HG03521 (cell line): ENCODE measurements at regions not wholly inside any gene's neighbourhood (a gene's known extent, or its start where the extent isn't known, plus 50 kb on each side); places are given as distances from the start of the nearest gene placed in this dataset.
A peak's percentile ranks its signal among the peaks of the same experiment; 100 is the strongest.

Experiments used
- ATAC-seq: cut with Tn5 transposase; IDR thresholded peaks from one replicate; pipeline ENCODE4 v1.9.1; 2021; ENCODE audit warnings: mild to moderate bottlenecking, moderate library complexity; ENCODE audit not compliant: unreplicated experiment

- ATAC-seq: peak; percentile 82
These were observed 491.0 kb downstream of the FGF9 start for GRCh38 chr13:22161871-22162270.

- no peak for ATAC-seq
These were observed 492.0 kb downstream of the FGF9 start for GRCh38 chr13:22162889-22163288.

- no peak for ATAC-seq
These were observed 497.7 kb downstream of the FGF9 start for GRCh38 chr13:22168437-22169190.

GRCh38 chr13:22169473-22169872 is 498.6 kb downstream of the FGF9 start:
- no peak for ATAC-seq

GRCh38 chr13:22173610-22174009 is 502.7 kb downstream of the FGF9 start:
- no peak for ATAC-seq

GRCh38 chr13:22175241-22175640 is 504.4 kb downstream of the FGF9 start:
- ATAC-seq: no peak

GRCh38 chr13:22175815-22176214 is 504.9 kb downstream of the FGF9 start:
- ATAC-seq: no peak

- ATAC-seq: no peak
These were observed 506.2 kb downstream of the FGF9 start for GRCh38 chr13:22176968-22177520.

- ATAC-seq: no peak
These were observed 508.0 kb downstream of the FGF9 start for GRCh38 chr13:22178878-22179277.

- ATAC-seq: no peak
These were observed 516.5 kb downstream of the FGF9 start for GRCh38 chr13:22187329-22187728.

- ATAC-seq: no peak
These were observed 518.5 kb downstream of the FGF9 start for GRCh38 chr13:22189176-22190048.

GRCh38 chr13:22193070-22193469 is 522.2 kb downstream of the FGF9 start:
- ATAC-seq: no peak

GRCh38 chr13:22194106-22194805 is 523.4 kb downstream of the FGF9 start:
- ATAC-seq: no peak

GRCh38 chr13:22195726-22196125 is 524.9 kb downstream of the FGF9 start:
- no peak for ATAC-seq

- ATAC-seq: no peak
These were observed 525.9 kb downstream of the FGF9 start for GRCh38 chr13:22196777-22197176.

- ATAC-seq: no peak
These were observed 527.1 kb downstream of the FGF9 start for GRCh38 chr13:22198001-22198400.

GRCh38 chr13:22198641-22199217 is 527.9 kb downstream of the FGF9 start:
- no peak for ATAC-seq

- ATAC-seq: no peak
These were observed 529.6 kb downstream of the FGF9 start for GRCh38 chr13:22200440-22200839.

GRCh38 chr13:22201375-22201925 is 530.6 kb downstream of the FGF9 start:
- no peak for ATAC-seq

GRCh38 chr13:22210134-22210930 is 539.5 kb downstream of the FGF9 start:
- no peak for ATAC-seq
